H1 (cell line): ENCODE measurements at regions not wholly inside any gene's neighbourhood (a gene's known extent, or its start where the extent isn't known, plus 50 kb on each side); places are given as distances from the start of the nearest gene placed in this dataset.

Experiments
- CBX5 ChIP-seq: fragments of 300-800, 300-1000 bp; sonication (generic); IDR thresholded peaks from 2 replicates; pipeline ENCODE4 v1.7.1; 2016; ENCODE audit warnings: antibody characterized with exemption, low read length, low read depth
- CREB1 ChIP-seq: IDR thresholded peaks from 2 replicates; pipeline ENCODE4 v1.6.1; 2012; ENCODE audit warnings: inconsistent platforms
- HDAC6 ChIP-seq: IDR thresholded peaks from one replicate; pipeline ENCODE4 v1.7.1; 2012; ENCODE audit warnings: low read depth, mild to moderate bottlenecking, inconsistent platforms, low read length, moderate library complexity
- RAD21 ChIP-seq, 2 experiments: IDR thresholded peaks in 1 of 2; conservative IDR thresholded peaks in 1 of 2; 2 replicates each; pipeline ENCODE4 v1.6.1; 2011; ENCODE audit warnings: low read depth in 2 of 2, low read length in 2 of 2, improper control_type of control experiment in 1 of 2, inconsistent platforms in 1 of 2, mild to moderate bottlenecking in 1 of 2, moderate library complexity in 1 of 2
- TCF12 ChIP-seq: IDR thresholded peaks from 2 replicates; pipeline ENCODE4 v1.6.1; 2011; ENCODE audit warnings: low read depth, mild to moderate bottlenecking, low read length
- TF ChIP-seq, protein P1 (sequence below), 3 experiments: IDR thresholded peaks; 1 replicate in 2 of 3; 2 replicates in 1 of 3; pipeline versions ENCODE4 v1.5.1 to v1.6.1; 2011; ENCODE audit warnings: low read length in 3 of 3, mild to moderate bottlenecking in 3 of 3, inconsistent platforms in 2 of 3, low read depth in 1 of 3, moderate library complexity in 1 of 3; ENCODE audit not compliant: insufficient read depth in 1 of 3; ENCODE audit errors: control extremely low read depth in 1 of 3

GRCh38 chr9:10703139-10703538 lies 90.3 kb upstream of the PTPRD start:
- TF ChIP-seq TCF12 (no peak), RAD21 (IDR thresholded peaks at IDR 0.05 in 1 of 2, conservative IDR thresholded peaks at IDR 0.05 in 1 of 2; ENCODE audit: low read depth in 2 of 2, low read length in 2 of 2) (no peak), HDAC6 (no peak), CBX5 (no peak), CREB1 (no peak)
- TF ChIP-seq, protein P1, sequence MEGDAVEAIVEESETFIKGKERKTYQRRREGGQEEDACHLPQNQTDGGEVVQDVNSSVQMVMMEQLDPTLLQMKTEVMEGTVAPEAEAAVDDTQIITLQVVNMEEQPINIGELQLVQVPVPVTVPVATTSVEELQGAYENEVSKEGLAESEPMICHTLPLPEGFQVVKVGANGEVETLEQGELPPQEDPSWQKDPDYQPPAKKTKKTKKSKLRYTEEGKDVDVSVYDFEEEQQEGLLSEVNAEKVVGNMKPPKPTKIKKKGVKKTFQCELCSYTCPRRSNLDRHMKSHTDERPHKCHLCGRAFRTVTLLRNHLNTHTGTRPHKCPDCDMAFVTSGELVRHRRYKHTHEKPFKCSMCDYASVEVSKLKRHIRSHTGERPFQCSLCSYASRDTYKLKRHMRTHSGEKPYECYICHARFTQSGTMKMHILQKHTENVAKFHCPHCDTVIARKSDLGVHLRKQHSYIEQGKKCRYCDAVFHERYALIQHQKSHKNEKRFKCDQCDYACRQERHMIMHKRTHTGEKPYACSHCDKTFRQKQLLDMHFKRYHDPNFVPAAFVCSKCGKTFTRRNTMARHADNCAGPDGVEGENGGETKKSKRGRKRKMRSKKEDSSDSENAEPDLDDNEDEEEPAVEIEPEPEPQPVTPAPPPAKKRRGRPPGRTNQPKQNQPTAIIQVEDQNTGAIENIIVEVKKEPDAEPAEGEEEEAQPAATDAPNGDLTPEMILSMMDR (IDR thresholded peaks at IDR 0.05; ENCODE audit: control extremely low read depth in 1 of 3, insufficient read depth in 1 of 3, low read depth in 1 of 3, low read length in 3 of 3), result no peak
